ENCODE measurements at regions not wholly inside any gene's neighbourhood (a gene's known extent, or its start where the extent isn't known, plus 50 kb on each side); places are given as distances from the start of the nearest gene placed in this dataset.

- no peak overlapping the region for H2AFZ ChIP-seq (replicated peaks)
- H3F3A ChIP-seq (ENCODE audit: low read depth): peaks cover 12% of the 10 kb centered on the region
- no peaks in the 10 kb centered on the region for H3K27me3 ChIP-seq
- no peak overlapping the region for H3K4me3 Mint-ChIP-seq
- no peak for DNase-seq (ENCODE audit: low spot score)
- H3K9me3 Mint-ChIP-seq: peaks cover 2% of the 10 kb centered on the region
- H3K79me2 ChIP-seq (ENCODE audit: low read depth): no peaks in the 10 kb centered on the region
- no peak overlapping the region for H3K27ac ChIP-seq
- H3K9ac ChIP-seq: no peak overlapping the region
- H3K9me3 ChIP-seq (ENCODE audit: low read depth): no peaks in the 10 kb centered on the region
- H3K27me3 Mint-ChIP-seq (ENCODE audit: insufficient read depth, low read depth): no peaks in the 10 kb centered on the region
- peaks cover 23% of the 10 kb centered on the region for H3K4me1 Mint-ChIP-seq
- H3K4me2 ChIP-seq: no peak overlapping the region
- no peak overlapping the region for H3K4me3 ChIP-seq
- no peaks in the 10 kb centered on the region for H4K20me1 ChIP-seq (ENCODE audit: low read depth)
- no peaks in the 10 kb centered on the region for H3K36me3 ChIP-seq
- no peak for TF ChIP-seq EZH2phosphoT487 (IDR thresholded peaks at IDR 0.05)
- H3K4me1 ChIP-seq: peaks cover 14% of the 10 kb centered on the region
- H3K27ac Mint-ChIP-seq: peak overlapping the region; percentile 60
- no peaks in the 10 kb centered on the region for H3K36me3 Mint-ChIP-seq
Observed at GRCh38 chr10:53222806-53223205, 450.2 kb upstream of the MBL2 start.

GRCh38 chr10:53209944-53210611 is 437.5 kb upstream of the MBL2 start:
- H3K27ac Mint-ChIP-seq: no peak overlapping the region

DNA sequence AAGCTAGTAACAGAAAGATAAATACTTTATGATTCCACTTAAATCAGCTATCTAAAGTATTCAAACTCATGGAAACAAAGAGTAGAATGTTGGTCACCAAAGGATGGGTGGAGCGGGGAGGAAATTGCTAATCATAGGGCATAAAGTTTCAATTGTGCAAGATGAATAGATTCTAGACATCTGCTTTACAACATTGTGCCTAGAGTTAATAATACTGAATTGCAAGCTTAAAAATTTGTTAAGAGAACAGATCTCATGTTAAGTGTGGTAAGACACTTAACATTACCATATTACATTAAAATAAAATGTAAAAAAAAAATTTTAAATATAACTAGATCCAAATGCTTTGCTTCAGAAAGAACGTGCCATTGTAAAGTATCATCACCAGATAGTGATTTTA is 411.1 kb upstream of the MBL2 start:
- H3K4me3 Mint-ChIP-seq: no peak overlapping the region
- H3K4me1 Mint-ChIP-seq: no peaks in the 10 kb centered on the region
- no peaks in the 10 kb centered on the region for H3K4me1 ChIP-seq
- H3K4me2 ChIP-seq: no peak overlapping the region
- no peaks in the 10 kb centered on the region for H3K36me3 Mint-ChIP-seq
- H3K9me3 ChIP-seq (ENCODE audit: low read depth): no peaks in the 10 kb centered on the region
- no peak overlapping the region for H2AFZ ChIP-seq (replicated peaks)
- no peak overlapping the region for H3K27ac ChIP-seq
- no peak for TF ChIP-seq EZH2 (IDR thresholded peaks at IDR 0.05)
- no peak for TF ChIP-seq EZH2phosphoT487 (IDR thresholded peaks at IDR 0.05)
- TF ChIP-seq CTCF (IDR thresholded peaks at IDR 0.05): no peak
- H3K79me2 ChIP-seq (ENCODE audit: low read depth): no peaks in the 10 kb centered on the region
- no peak for DNase-seq (ENCODE audit: low spot score)
- H3K9ac ChIP-seq: no peak overlapping the region
- peaks cover 14% of the 10 kb centered on the region for H3K9me3 Mint-ChIP-seq
- no peaks in the 10 kb centered on the region for H3K27me3 ChIP-seq
- H3K36me3 ChIP-seq: no peaks in the 10 kb centered on the region
- no peaks in the 10 kb centered on the region for H4K20me1 ChIP-seq (ENCODE audit: low read depth)
- no peak overlapping the region for H3K4me3 ChIP-seq
- no peak overlapping the region for H3K27ac Mint-ChIP-seq
- no peaks in the 10 kb centered on the region for H3F3A ChIP-seq (ENCODE audit: low read depth)
- peaks cover 2% of the 10 kb centered on the region for H3K27me3 Mint-ChIP-seq (ENCODE audit: insufficient read depth, low read depth)

More at GRCh38 chr10:53209944-53210611, 437.5 kb upstream of the MBL2 start:
- peak; percentile 71 for TF ChIP-seq CTCF (IDR thresholded peaks at IDR 0.05)
- no peak for TF ChIP-seq EZH2 (IDR thresholded peaks at IDR 0.05)
- Histone ChIP-seq H3K4me1 (no peaks in the 10 kb centered on the region), H3K79me2 (ENCODE audit: low read depth) (no peaks in the 10 kb centered on the region), H3K27me3 (no peaks in the 10 kb centered on the region), H2AFZ (replicated peaks) (peak overlapping the region; percentile 78), H3K36me3 (no peaks in the 10 kb centered on the region), H3K4me2 (no peak overlapping the region), H3K9me3 (ENCODE audit: low read depth) (no peaks in the 10 kb centered on the region), H3F3A (ENCODE audit: low read depth) (no peaks in the 10 kb centered on the region), H3K9ac (no peak overlapping the region), H4K20me1 (ENCODE audit: low read depth) (no peaks in the 10 kb centered on the region), H3K27ac (no peak overlapping the region), H3K4me3 (no peak overlapping the region)
- Mint-ChIP-seq H3K4me1 (no peaks in the 10 kb centered on the region), H3K4me3 (no peak overlapping the region), H3K36me3 (peaks cover 4% of the 10 kb centered on the region), H3K27me3 (ENCODE audit: insufficient read depth, low read depth) (no peaks in the 10 kb centered on the region), H3K9me3 (peaks cover 14% of the 10 kb centered on the region)
- DNase-seq (ENCODE audit: low spot score): peak; percentile 31

DNA sequence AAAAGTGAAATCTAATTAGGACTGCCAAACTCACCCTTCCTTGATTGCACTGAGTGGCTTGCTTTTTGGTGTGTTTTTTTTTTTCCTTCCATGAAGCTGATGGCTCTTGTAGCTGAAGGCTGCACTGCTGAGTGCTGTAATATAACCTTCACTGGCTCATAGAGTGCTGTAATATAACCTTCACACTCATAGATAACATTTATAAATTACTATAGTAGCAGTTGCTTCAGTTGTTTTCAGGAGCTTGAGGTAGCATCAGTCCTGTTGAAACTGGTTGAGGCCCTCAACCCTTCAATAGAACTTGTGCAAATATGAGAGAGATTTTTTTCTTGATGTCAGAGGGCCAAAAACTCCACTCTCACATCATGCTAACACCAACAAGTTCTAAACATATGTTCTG is 404.9 kb upstream of the MBL2 start:
- Histone ChIP-seq H3K27me3 (no peaks in the 10 kb centered on the region), H3K9ac (no peak overlapping the region), H3K79me2 (ENCODE audit: low read depth) (no peaks in the 10 kb centered on the region), H3K4me3 (no peak overlapping the region), H3K4me2 (no peak overlapping the region), H2AFZ (replicated peaks) (peak overlapping the region; percentile 42), H4K20me1 (ENCODE audit: low read depth) (no peaks in the 10 kb centered on the region), H3F3A (ENCODE audit: low read depth) (no peaks in the 10 kb centered on the region), H3K4me1 (peaks cover 16% of the 10 kb centered on the region), H3K9me3 (ENCODE audit: low read depth) (no peaks in the 10 kb centered on the region), H3K27ac (no peak overlapping the region), H3K36me3 (no peaks in the 10 kb centered on the region)
- H3K9me3 Mint-ChIP-seq: no peaks in the 10 kb centered on the region
- DNase-seq (ENCODE audit: low spot score): no peak
- no peaks in the 10 kb centered on the region for H3K36me3 Mint-ChIP-seq
- H3K4me3 Mint-ChIP-seq: no peak overlapping the region
- no peak overlapping the region for H3K27ac Mint-ChIP-seq
- no peak for TF ChIP-seq CTCF (IDR thresholded peaks at IDR 0.05)
- no peak for TF ChIP-seq EZH2phosphoT487 (IDR thresholded peaks at IDR 0.05)
- TF ChIP-seq EZH2 (IDR thresholded peaks at IDR 0.05): no peak
- H3K4me1 Mint-ChIP-seq: no peaks in the 10 kb centered on the region
- H3K27me3 Mint-ChIP-seq (ENCODE audit: insufficient read depth, low read depth): no peaks in the 10 kb centered on the region
